HEK293T (cell line): ENCODE measurements at regions not wholly inside any gene's neighbourhood (a gene's known extent, or its start where the extent isn't known, plus 50 kb on each side); places are given as distances from the start of the nearest gene placed in this dataset.

Experiments used
- BHLHE40 ChIP-seq: fragments of 450-650 bp; IDR thresholded peaks from 2 replicates; pipeline ENCODE4 v1.6.1; 2016; ENCODE audit warnings: mild to moderate bottlenecking, moderate library complexity, borderline replicate concordance
- ELF4 ChIP-seq: fragments of 450-650 bp; IDR thresholded peaks from 2 replicates; pipeline ENCODE4 v1.6.1; 2017; ENCODE audit warnings: antibody characterized with exemption
- FOXA1 ChIP-seq: fragments of 450-650 bp; IDR thresholded peaks from 2 replicates; pipeline ENCODE4 v1.6.1; 2016; ENCODE audit warnings: mild to moderate bottlenecking
- FOXK2 ChIP-seq: fragments of 450-650 bp; IDR thresholded peaks from 2 replicates; pipeline ENCODE4 v1.6.1; 2016; ENCODE audit warnings: mild to moderate bottlenecking
- FOXM1 ChIP-seq: fragments of 450-650 bp; IDR thresholded peaks from 2 replicates; pipeline ENCODE4 v1.6.1; 2017; ENCODE audit warnings: mild to moderate bottlenecking, borderline replicate concordance
- HDGF ChIP-seq: fragments of 450-650 bp; IDR thresholded peaks from 2 replicates; pipeline ENCODE4 v1.6.1; 2017; ENCODE audit warnings: antibody characterized with exemption, borderline replicate concordance
- L3MBTL2 ChIP-seq: fragments of 450-650 bp; conservative IDR thresholded peaks from 2 replicates; pipeline ENCODE4 v1.6.1; 2016; ENCODE audit warnings: mild to moderate bottlenecking
- LEF1 ChIP-seq: fragments of 450-650 bp; IDR thresholded peaks from 2 replicates; pipeline ENCODE4 v1.6.1; 2017; ENCODE audit warnings: mild to moderate bottlenecking, borderline replicate concordance
- NFRKB ChIP-seq: fragments of 450-650 bp; IDR thresholded peaks from 2 replicates; pipeline ENCODE4 v1.6.1; 2016; ENCODE audit warnings: mild to moderate bottlenecking, moderate library complexity
- SP1 ChIP-seq: fragments of 450-650 bp; IDR thresholded peaks from 2 replicates; pipeline ENCODE4 v1.6.1; 2017
- SUZ12 ChIP-seq: fragments of 450-650 bp; IDR thresholded peaks from 2 replicates; pipeline ENCODE4 v1.6.1; 2016; ENCODE audit warnings: mild to moderate bottlenecking
- ZNF384 ChIP-seq: fragments of 450-650 bp; IDR thresholded peaks from 2 replicates; pipeline ENCODE4 v1.6.1; 2016

GRCh38 chr4:177789610-177790009 lies 347.4 kb upstream of the AGA start:
- TF ChIP-seq L3MBTL2 (no peak), FOXM1 (no peak), FOXK2 (no peak), SP1 (no peak), ELF4 (no peak), HDGF (no peak), BHLHE40 (no peak), SUZ12 (no peak), LEF1 (no peak), FOXA1 (no peak), NFRKB (no peak), ZNF384 (no peak)
